ENCODE measurements at regions not wholly inside any gene's neighbourhood (a gene's known extent, or its start where the extent isn't known, plus 50 kb on each side); places are given as distances from the start of the nearest gene placed in this dataset.

- no peak for TF ChIP-seq CTCF (conservative IDR thresholded peaks at IDR 0.05; ENCODE audit: low read depth, low read length)
- no peak for TF ChIP-seq EZH2phosphoT487 (IDR thresholded peaks at IDR 0.05; ENCODE audit: borderline replicate concordance, low read length)
Measured at GRCh38 chr14:23708343-23708742, 72.2 kb downstream of the DHRS2 start.

All from PC-3 (cell line).